ENCODE measurements at regions not wholly inside any gene's neighbourhood (a gene's known extent, or its start where the extent isn't known, plus 50 kb on each side); places are given as distances from the start of the nearest gene placed in this dataset.
A peak's percentile ranks its signal among the peaks of the same experiment; 100 is the strongest.

DNA sequence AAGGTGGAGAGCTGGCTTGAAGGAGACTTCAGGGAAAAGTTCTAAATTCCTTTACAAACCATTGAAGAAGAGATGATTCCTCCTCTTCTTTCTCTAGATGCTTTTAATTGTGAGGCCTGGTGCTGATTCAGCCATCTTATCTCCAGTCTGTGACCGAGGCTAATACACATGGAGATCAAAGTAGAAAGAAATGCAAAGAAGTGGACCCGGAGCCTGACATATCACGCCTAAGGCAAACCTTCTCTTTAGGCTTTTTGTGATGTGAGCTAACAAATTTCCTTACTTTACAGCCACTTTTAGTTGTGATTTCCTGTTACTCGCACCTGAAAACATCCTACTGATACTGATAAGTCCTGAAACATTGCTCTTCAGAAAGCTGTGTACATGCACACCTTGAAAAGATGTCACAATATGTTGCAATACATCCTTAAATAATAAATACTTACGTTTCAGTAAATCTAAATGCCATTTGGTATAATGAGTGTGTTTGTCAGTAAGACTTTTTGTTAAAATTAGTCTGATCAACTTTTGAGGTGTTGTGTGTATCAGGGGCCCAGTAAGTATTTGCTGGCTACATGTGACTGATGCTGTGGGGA is 192.4 kb downstream of the BAMBI start:
- Histone ChIP-seq H3K4me3 (no peak overlapping the region), H3K4me1 (no peaks in the 10 kb centered on the region), H3K27ac (no peak overlapping the region), H3K9me3 (no peaks in the 10 kb centered on the region), H3K27me3 (no peaks in the 10 kb centered on the region), H3K36me3 (no peaks in the 10 kb centered on the region)
- intact Hi-C loops (cut with DNase I) = no loop called here
- no peak for DNase-seq (ENCODE audit: extremely low spot score in 2 of 2)
- TF ChIP-seq POLR2AphosphoS5 (IDR thresholded peaks at IDR 0.05; ENCODE audit: insufficient read depth in 1 of 2, low read depth in 1 of 2) = no peak
- TF ChIP-seq POLR2A (IDR thresholded peaks at IDR 0.05) = no peak
- TF ChIP-seq CTCF (IDR thresholded peaks at IDR 0.05) = no peak

- Histone ChIP-seq H3K4me1 (no peaks in the 10 kb centered on the region), H3K27me3 (no peaks in the 10 kb centered on the region), H3K27ac (no peak overlapping the region), H3K4me3 (no peak overlapping the region), H3K9me3 (no peaks in the 10 kb centered on the region), H3K36me3 (no peaks in the 10 kb centered on the region)
- intact Hi-C loops (cut with DNase I) = no loop called here
- TF ChIP-seq CTCF (IDR thresholded peaks at IDR 0.05) = no peak
- TF ChIP-seq POLR2AphosphoS5 (IDR thresholded peaks at IDR 0.05; ENCODE audit: insufficient read depth in 1 of 2, low read depth in 1 of 2) = no peak
- TF ChIP-seq POLR2A (IDR thresholded peaks at IDR 0.05) = no peak
- no peak for DNase-seq (ENCODE audit: extremely low spot score in 2 of 2)
These were observed 194.3 kb downstream of the BAMBI start for GRCh38 chr10:28871665-28872064.

GRCh38 chr10:28872587-28873165 is 195.4 kb downstream of the BAMBI start:
- no peaks in the 10 kb centered on the region for H3K36me3 ChIP-seq
- TF ChIP-seq POLR2AphosphoS5 (IDR thresholded peaks at IDR 0.05; ENCODE audit: insufficient read depth in 1 of 2, low read depth in 1 of 2) (no peak), CTCF (IDR thresholded peaks at IDR 0.05) (no peak), POLR2A (IDR thresholded peaks at IDR 0.05) (no peak)
- intact Hi-C loops (cut with DNase I) = no loop called here
- no peaks in the 10 kb centered on the region for H3K4me1 ChIP-seq
- no peak overlapping the region for H3K4me3 ChIP-seq
- H3K27me3 ChIP-seq = no peaks in the 10 kb centered on the region
- no peaks in the 10 kb centered on the region for H3K9me3 ChIP-seq
- no peak for DNase-seq (ENCODE audit: extremely low spot score in 2 of 2)
- no peak overlapping the region for H3K27ac ChIP-seq

GRCh38 chr10:28873540-28873939 is 196.2 kb downstream of the BAMBI start:
- no peak for TF ChIP-seq POLR2AphosphoS5 (IDR thresholded peaks at IDR 0.05; ENCODE audit: insufficient read depth in 1 of 2, low read depth in 1 of 2)
- no peak for TF ChIP-seq CTCF (IDR thresholded peaks at IDR 0.05)
- no peak for TF ChIP-seq POLR2A (IDR thresholded peaks at IDR 0.05)
- peak in 1 of 2 donors; percentile 74 for DNase-seq (ENCODE audit: extremely low spot score in 2 of 2)
- intact Hi-C loops (cut with DNase I) = no loop called here
- Histone ChIP-seq H3K4me3 (no peak overlapping the region), H3K36me3 (no peaks in the 10 kb centered on the region), H3K27me3 (no peaks in the 10 kb centered on the region), H3K9me3 (no peaks in the 10 kb centered on the region), H3K4me1 (no peaks in the 10 kb centered on the region), H3K27ac (no peak overlapping the region)

DNA sequence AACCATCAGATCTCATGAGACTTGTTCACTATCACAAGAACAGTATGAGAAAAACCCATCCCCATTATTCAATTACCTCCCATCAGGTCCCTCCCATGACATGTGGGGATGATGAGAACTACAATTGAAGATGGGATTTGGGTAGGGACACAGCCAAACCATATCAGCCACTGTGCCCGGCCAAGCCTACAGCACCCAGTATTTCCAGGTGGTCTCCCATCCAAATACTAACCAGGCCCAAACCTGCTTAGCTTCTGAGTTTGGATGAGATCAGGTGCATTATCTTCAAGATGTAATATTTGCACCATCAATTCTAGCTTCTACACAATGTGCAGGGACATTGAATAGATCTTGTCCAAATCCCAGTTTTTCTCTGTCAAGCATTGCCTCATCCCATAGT is 196.9 kb downstream of the BAMBI start:
- no peak for DNase-seq (ENCODE audit: extremely low spot score in 2 of 2)
- Histone ChIP-seq H3K4me1 (no peaks in the 10 kb centered on the region), H3K27ac (no peak overlapping the region), H3K4me3 (no peak overlapping the region), H3K9me3 (no peaks in the 10 kb centered on the region), H3K27me3 (no peaks in the 10 kb centered on the region), H3K36me3 (no peaks in the 10 kb centered on the region)
- intact Hi-C loops (cut with DNase I) = no loop called here
- TF ChIP-seq CTCF (IDR thresholded peaks at IDR 0.05) = no peak
- TF ChIP-seq POLR2AphosphoS5 (IDR thresholded peaks at IDR 0.05; ENCODE audit: insufficient read depth in 1 of 2, low read depth in 1 of 2) = no peak
